Sciatic nerve (tissue), 2 donors: ENCODE measurements at regions not wholly inside any gene's neighbourhood (a gene's known extent, or its start where the extent isn't known, plus 50 kb on each side); places are given as distances from the start of the nearest gene placed in this dataset.
"Not testable (repeated sequence)": the region's sequence is repeated elsewhere in the genome, so short reads cannot be mapped to it uniquely, and the experiment has no call there.

Source experiments
- ATAC-seq: fragments of 200-7000 bp; cut with Tn5 transposase; one replicate; pipeline ENCODE4 v1.9.1; 2020; ENCODE audit warnings: mild to moderate bottlenecking, moderate library complexity
- DNase-seq: peaks from one replicate; pipeline ENCODE4 v3.0.0-alpha.2; 2020; ENCODE audit warnings: low spot score
- intact Hi-C: fragments of 100-400 bp; cut with DNase I; formaldehyde crosslinking; loops from one replicate; pipeline ENCODE4 v1.14.2; 2022
- donor health status: DM: no; HTN: no; CAD: no.
- donor health status: DM: no; HTN: no; CAD: no.

GRCh38 chr4:159859656-159860148 lies 756.8 kb downstream of the RAPGEF2 start:
- ATAC-seq (no peak), DNase-seq (no peak)
- intact Hi-C loops, result no loop called here

- intact Hi-C loops, result no loop called here
- DNase-seq (no peak), ATAC-seq (peak; percentile 61)
Measured at GRCh38 chr4:159860945-159861344, 758.1 kb downstream of the RAPGEF2 start.

GRCh38 chr4:159864337-159864736 lies 761.5 kb downstream of the RAPGEF2 start:
- no peak for ATAC-seq
- intact Hi-C loops, result no loop called here

GRCh38 chr4:159867673-159868072 lies 764.8 kb downstream of the RAPGEF2 start:
- ATAC-seq (no peak), DNase-seq (no peak)
- intact Hi-C loops, result no loop called here

More at GRCh38 chr4:159864337-159864736, 761.5 kb downstream of the RAPGEF2 start:
- no peak for DNase-seq

DNA sequence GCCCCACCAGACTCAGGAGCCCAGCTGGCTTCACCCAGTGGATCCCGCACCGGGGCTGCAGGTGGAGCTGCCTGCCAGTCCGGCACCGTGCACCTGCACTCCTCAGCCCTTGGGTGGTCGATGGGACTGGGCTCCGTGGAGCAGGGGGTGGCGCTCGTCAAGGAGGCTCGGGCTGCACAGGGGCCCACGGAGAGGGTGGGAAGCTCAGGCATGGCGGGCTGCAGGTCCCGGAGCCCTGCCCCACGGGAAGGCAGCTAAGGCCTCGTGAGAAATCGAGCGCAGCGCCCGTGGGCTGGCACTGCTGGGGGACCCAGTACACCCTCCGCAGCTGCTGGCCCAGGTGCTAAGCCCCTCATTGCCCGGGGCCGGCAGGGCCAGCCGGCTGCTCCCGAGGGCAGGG lies 766.1 kb downstream of the RAPGEF2 start:
- intact Hi-C loops, DNase-seq, ATAC-seq: not testable (repeated sequence)

DNA sequence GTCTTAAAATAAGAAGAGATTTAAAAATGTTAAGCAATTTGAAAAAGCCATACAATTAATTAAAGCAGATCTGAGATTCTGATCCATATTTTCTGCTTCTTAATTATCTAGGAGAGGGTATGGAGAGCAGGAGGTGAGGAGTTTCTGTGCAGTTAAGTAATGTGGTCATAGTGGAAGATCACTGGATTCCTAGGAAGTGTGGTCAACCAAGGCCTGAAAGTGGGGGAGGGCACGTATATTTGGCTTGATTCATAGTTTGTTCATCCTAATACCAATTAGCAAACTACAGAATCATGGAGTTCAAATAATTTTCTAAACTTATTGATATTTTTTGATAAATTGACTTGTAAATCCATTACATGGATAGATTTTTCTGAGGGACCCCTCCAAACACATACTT lies 768.3 kb downstream of the RAPGEF2 start:
- intact Hi-C loops, result no loop called here
- DNase-seq, result no peak
- no peak for ATAC-seq

- ATAC-seq (no peak), DNase-seq (no peak)
- intact Hi-C loops, result no loop called here
Measured at GRCh38 chr4:159881158-159881557, 778.3 kb downstream of the RAPGEF2 start.

DNA sequence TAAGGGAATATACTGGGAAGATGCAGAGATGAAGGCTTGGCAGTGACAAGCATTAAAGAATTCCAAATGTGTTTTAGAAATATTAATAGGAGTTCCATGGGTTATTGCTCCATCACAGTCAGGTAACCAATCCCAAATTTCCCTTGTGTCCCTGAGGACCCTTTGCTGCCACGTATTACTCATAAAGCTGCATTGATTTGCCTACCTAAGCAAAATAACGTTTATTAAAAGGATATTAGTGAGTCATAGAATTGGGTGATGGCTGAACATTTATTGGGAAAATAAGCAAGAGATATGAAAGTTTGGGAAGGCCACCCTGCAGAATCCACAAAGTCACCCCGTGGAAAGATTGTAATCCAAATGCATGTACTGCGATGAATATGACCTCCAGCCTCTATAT lies 782.1 kb downstream of the RAPGEF2 start:
- intact Hi-C loops, result no loop called here
- no peak for DNase-seq

GRCh38 chr4:159899596-159899995 lies 796.7 kb downstream of the RAPGEF2 start:
- no peak for DNase-seq
- intact Hi-C loops, result no loop called here

More for the DNA sequence above, 782.1 kb downstream of the RAPGEF2 start:
- ATAC-seq, result no peak

GRCh38 chr4:159900562-159900961 lies 797.7 kb downstream of the RAPGEF2 start:
- no peak for ATAC-seq
- intact Hi-C loops, result no loop called here
- DNase-seq, result no peak

More at GRCh38 chr4:159899596-159899995, 796.7 kb downstream of the RAPGEF2 start:
- ATAC-seq, result no peak

- intact Hi-C loops, result no loop called here
- no peak for DNase-seq
- ATAC-seq, result no peak
Measured at GRCh38 chr4:159902648-159903047, 799.8 kb downstream of the RAPGEF2 start.

DNA sequence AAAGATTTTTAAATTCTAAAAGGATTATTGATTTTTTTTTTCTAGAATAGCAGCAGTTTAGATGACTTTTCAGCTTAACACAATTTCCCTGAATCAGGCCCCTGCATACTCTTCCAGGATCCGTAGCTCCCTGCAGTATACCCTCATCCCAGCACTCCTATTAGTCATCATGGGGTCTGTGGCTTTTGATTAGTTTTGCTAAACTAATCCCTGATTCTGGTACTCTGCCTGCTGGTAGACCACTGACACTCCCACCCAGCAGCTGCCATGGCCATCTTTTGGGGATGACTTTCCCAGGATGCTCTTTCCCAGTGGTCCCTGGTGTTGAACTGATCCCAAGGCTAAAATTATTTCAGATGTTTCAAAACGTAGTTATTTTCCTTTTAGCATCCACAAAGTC lies 802.0 kb downstream of the RAPGEF2 start:
- DNase-seq (no peak), ATAC-seq (no peak)
- intact Hi-C loops, result loop anchor here (5.0 kb wide), 1 partner anchor 1972 kb away; no protein-coding TSS in a partner anchor

DNA sequence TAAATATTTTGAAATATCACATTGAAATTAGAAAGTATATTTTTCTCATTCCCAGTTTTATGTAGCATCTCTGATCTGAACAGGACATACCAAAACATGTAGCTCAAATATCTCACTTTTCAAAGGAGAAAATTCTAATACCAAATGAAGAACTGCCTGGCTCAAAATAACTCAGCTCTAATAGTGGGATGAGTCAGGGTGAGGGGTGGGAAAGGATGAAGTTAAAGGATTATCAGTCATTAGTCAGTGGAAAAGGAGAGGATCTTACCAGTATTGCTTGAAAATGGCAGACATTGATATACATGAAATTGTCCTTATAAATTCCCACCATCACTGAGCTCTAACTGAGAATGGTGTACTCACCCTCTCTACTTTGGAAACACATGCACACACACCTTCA lies 803.2 kb downstream of the RAPGEF2 start:
- DNase-seq (no peak), ATAC-seq (no peak)
- intact Hi-C loops, result loop anchor here (5.0 kb wide), 1 partner anchor 1971 kb away; no protein-coding TSS in a partner anchor

DNA sequence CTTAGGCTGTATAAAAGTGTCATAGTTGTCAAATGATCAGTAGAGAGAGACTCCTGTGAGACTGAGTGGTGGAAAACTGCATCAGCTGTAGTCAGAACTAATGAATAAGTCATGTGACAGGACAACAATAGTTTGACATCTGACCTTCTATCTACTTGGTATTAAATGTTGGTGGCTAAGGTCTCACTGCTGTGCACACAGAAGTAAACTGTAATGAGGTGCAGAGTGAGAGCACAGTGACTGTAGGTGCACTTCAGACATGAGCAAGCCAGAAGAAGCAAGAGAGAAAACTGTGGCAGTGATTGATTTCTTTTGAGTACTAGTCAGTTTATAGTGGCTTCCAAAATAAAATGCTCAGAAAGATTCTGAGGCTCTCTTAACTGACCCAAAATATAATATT lies 803.6 kb downstream of the RAPGEF2 start:
- DNase-seq (no peak), ATAC-seq (no peak)
- intact Hi-C loops, result loop anchor here (5.0 kb wide), 1 partner anchor 1971 kb away; no protein-coding TSS in a partner anchor

- ATAC-seq, result no peak
- intact Hi-C loops, result no loop called here
- no peak for DNase-seq
Measured at GRCh38 chr4:159910721-159911120, 807.8 kb downstream of the RAPGEF2 start.

DNA sequence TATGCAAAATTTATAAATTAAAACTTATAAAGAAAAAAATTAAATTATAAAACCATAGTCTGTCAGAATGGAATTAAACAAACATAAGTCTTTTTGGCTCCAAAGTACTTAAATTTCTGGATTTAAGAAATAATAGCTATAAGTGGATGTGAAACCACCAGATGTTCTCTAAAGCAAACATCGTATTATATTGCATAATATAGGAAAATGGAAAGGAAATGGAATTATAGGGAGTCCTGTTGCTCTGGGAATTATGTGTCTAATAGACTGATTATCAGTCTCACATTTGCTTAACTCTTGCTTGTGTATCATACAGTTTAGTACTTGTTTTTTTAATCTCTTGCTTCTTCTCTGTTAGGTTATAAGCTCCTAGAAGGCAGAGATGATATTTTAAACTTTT lies 819.2 kb downstream of the RAPGEF2 start:
- ATAC-seq, result no peak
- DNase-seq, result no peak
- intact Hi-C loops, result no loop called here

DNA sequence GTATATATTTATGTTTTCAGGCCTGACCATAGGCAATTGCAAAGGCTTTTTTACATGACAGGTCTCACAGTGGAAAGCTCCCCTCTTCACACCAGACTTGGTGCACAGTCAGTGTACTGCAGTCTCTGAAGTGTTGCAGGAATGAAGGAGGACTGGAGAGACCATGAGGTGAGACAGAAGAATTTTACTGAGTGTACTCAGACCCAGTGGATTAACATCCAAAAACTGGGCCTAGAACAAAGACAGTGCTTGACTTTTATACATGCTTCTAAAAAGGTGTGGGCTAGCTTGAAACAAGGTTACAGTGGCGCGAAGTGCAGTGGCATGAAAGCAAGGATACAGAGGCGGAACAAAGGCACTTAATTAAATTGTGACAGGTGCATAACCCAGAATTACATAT lies 822.9 kb downstream of the RAPGEF2 start:
- intact Hi-C loops, result no loop called here
- DNase-seq (no peak), ATAC-seq (no peak)

GRCh38 chr4:159926871-159927270 lies 824.0 kb downstream of the RAPGEF2 start:
- DNase-seq, result no peak
- intact Hi-C loops, result no loop called here
- no peak for ATAC-seq

- no peak for DNase-seq
- intact Hi-C loops, result no loop called here
- no peak for ATAC-seq
Measured at GRCh38 chr4:159927781-159928180, 824.9 kb downstream of the RAPGEF2 start.

DNA sequence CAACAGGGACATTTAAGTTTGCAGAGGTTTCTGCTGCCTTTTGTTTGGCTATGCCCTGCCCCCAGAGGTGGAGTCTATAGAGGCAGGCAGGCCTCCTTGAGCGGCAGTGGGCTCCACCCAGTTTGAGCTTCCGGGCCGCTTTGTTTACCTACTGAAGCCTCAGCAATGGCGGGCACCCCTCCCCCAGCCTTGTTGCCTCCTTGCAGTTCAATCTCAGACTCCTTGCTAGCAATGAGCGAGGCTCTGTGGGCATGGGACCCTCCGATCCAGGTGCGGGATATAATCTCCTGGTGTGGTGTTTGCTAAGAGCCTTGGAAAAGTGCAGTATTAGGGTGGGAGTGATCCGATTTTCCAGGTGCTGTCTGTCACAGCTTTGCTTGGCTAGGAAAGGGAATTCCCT lies 831.7 kb downstream of the RAPGEF2 start:
- ATAC-seq, DNase-seq, intact Hi-C loops: not testable (repeated sequence)

GRCh38 chr4:159937595-159937994 lies 834.7 kb downstream of the RAPGEF2 start:
- DNase-seq (no peak), ATAC-seq (no peak)
- intact Hi-C loops, result no loop called here
